Adrenal gland (tissue), 9 donors: ENCODE measurements at regions not wholly inside any gene's neighbourhood (a gene's known extent, or its start where the extent isn't known, plus 50 kb on each side); places are given as distances from the start of the nearest gene placed in this dataset.

ENCODE experiments used
- DNase-seq, 7 donors: peaks; one replicate each; pipeline ENCODE4 v3.0.0-alpha.2; 2019 to 2020
- H3K27ac ChIP-seq, 5 donors: fragments of 200-600 bp; sonication (generic) in 4 of 5; 1 replicate in 3 of 5; 2 replicates in 2 of 5; pipeline versions ENCODE4 v1.5.1 to v1.8.0; 2016 to 2020; ENCODE audit warnings: mild to moderate bottlenecking in 1 of 5
- H3K27me3 ChIP-seq: fragments of 200-600 bp; 2 replicates; pipeline ENCODE4 v1.8.0; 2021
- H3K36me3 ChIP-seq, 2 donors: fragments of 200-600 bp; replicated peaks in 1 of 2; 1 replicate in 1 of 2; 2 replicates in 1 of 2; pipeline versions ENCODE4 v1.5.1 to v1.8.0; 2018 to 2022
- H3K4me1 ChIP-seq, 2 donors: fragments of 200-600 bp; replicated peaks in 1 of 2; 1 replicate in 1 of 2; 2 replicates in 1 of 2; pipeline versions ENCODE4 v1.5.1 to v1.8.0; 2018 to 2021
- H3K4me3 ChIP-seq, 4 donors: fragments of 200-600 bp; sonication (generic) in 3 of 4; one replicate each; pipeline ENCODE4 v1.5.1; 2016 to 2018
- H3K9me3 ChIP-seq, 3 donors: fragments of 200-600 bp; sonication (generic) in 1 of 3; replicated peaks in 1 of 3; 1 replicate in 2 of 3; 2 replicates in 1 of 3; pipeline versions ENCODE4 v1.5.1 to v1.8.0; 2016 to 2021
- CTCF ChIP-seq, 6 experiments: fragments of 450-650 bp in 4 of 6; fragments of 200-600 bp in 2 of 6; sonication (generic) in 1 of 6; IDR thresholded peaks; 1 replicate in 5 of 6; 2 replicates in 1 of 6; pipeline versions ENCODE4 v1.5.1 to v1.8.0; 2016 to 2021; ENCODE audit warnings: antibody characterized with exemption in 6 of 6, mild to moderate bottlenecking in 2 of 6, moderate library complexity in 1 of 6
- POLR2A ChIP-seq, 2 donors: fragments of 450-650 bp; IDR thresholded peaks; one replicate each; pipeline ENCODE4 v1.6.1; 2017; ENCODE audit warnings: antibody characterized with exemption in 2 of 2, mild to moderate bottlenecking in 2 of 2, moderate library complexity in 1 of 2
- WGBS, 4 donors: extraction: QIAGEN DNeasy Blood & Tissue Kit in 2 of 4; methylation state at CpG; one replicate each; pipeline versions ENCODE4 v1.1.5 to v1.1.7; 2013 to 2017; 5-methylcytosine and 5-hydroxymethylcytosine counted together
- intact Hi-C, 2 donors: fragments of 100-400 bp; cut with DNase I; formaldehyde crosslinking; loops; one replicate each; pipeline versions ENCODE4 v1.14.1 to v1.15.0; 2022 to 2023
- donor health status: healthy with polysubstance abuse.
- donor health status: Bipolar disorder and iron deficiency.
- donor health status: DM: yes; HTN: yes; CAD: no.
- donor health status: DM: no; HTN: no; CAD: no.
- donor health status: DM: no; HTN: no; CAD: no.

DNA sequence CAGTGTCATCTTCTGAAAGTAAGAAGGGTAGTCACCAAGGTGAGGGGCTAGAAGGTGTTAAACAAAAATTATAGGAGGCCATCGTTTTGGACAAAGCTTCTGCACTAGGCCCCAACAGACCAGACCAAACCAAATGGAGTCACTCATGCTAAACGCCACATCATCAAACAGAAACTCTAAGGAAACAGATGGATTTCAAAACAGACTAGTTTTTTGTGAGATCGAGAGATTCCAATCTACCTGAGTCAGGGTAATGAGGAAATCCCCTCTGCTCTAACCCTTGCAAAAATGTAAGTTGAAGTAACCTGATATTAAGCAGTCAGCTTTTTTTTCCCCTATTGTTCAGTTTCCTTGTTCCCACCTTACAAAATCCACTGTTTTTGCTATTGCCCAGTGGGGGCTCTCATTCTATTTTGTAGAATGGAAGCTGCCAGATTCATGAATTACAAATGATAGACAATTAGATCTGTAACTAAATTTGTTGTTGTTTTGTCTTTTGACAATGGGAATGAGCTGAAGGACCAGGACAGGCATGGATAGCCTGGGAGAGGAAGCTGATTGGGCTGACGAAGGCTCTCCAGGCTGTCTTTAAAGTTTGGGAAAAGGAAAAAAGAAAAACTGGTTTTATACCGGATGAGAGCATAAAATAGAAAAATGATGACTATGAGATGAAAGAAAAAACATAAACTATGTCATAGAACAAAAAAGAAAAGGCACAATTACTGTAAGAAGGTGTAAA is 94.7 kb upstream of the ADAMTSL1 start:
- H3K4me3 ChIP-seq: no peak overlapping the region
- 81 to 86% (median 82%) methylated on average over 5 of the region's 5 CpGs for WGBS, 4 donors
- intact Hi-C loops: no loop called here
- no peaks in the 10 kb centered on the region for H3K4me1 ChIP-seq
- no peak for TF ChIP-seq CTCF (IDR thresholded peaks at IDR 0.05)
- TF ChIP-seq POLR2A (IDR thresholded peaks at IDR 0.05): no peak
- no peak overlapping the region for H3K27ac ChIP-seq
- DNase-seq: no peak
- no peaks in the 10 kb centered on the region for H3K9me3 ChIP-seq
- H3K27me3 ChIP-seq: no peaks in the 10 kb centered on the region
- no peaks in the 10 kb centered on the region for H3K36me3 ChIP-seq

GRCh38 chr9:18382243-18382642 is 91.7 kb upstream of the ADAMTSL1 start:
- WGBS, 4 donors: 31 to 44% (median 39%) methylated on average over 4 of the region's 4 CpGs
- Histone ChIP-seq H3K9me3 (no peaks in the 10 kb centered on the region), H3K4me1 (no peaks in the 10 kb centered on the region), H3K27me3 (no peaks in the 10 kb centered on the region), H3K36me3 (no peaks in the 10 kb centered on the region), H3K4me3 (no peak overlapping the region), H3K27ac (no peak overlapping the region)
- TF ChIP-seq POLR2A (IDR thresholded peaks at IDR 0.05) (no peak), CTCF (IDR thresholded peaks at IDR 0.05) (no peak)
- DNase-seq: no peak
- intact Hi-C loops: loop anchor here in 1 of 2 donors (10.0 kb wide), 1 partner anchor 47 kb away; no protein-coding TSS in a partner anchor

GRCh38 chr9:18384066-18384465 is 89.9 kb upstream of the ADAMTSL1 start:
- H3K36me3 ChIP-seq: no peaks in the 10 kb centered on the region
- intact Hi-C loops: loop anchor here in 1 of 2 donors (10.0 kb wide), 1 partner anchor 49 kb away; no protein-coding TSS in a partner anchor
- H3K27me3 ChIP-seq: no peaks in the 10 kb centered on the region
- no peaks in the 10 kb centered on the region for H3K4me1 ChIP-seq
- H3K4me3 ChIP-seq: no peak overlapping the region
- peak in 1 of 7 donors; percentile 17 for DNase-seq
- no peak for TF ChIP-seq CTCF (IDR thresholded peaks at IDR 0.05)
- TF ChIP-seq POLR2A (IDR thresholded peaks at IDR 0.05): no peak
- WGBS, 4 donors: 81 to 86% (median 84%) methylated on average over 4 of the region's 4 CpGs
- no peaks in the 10 kb centered on the region for H3K9me3 ChIP-seq
- no peak overlapping the region for H3K27ac ChIP-seq

DNA sequence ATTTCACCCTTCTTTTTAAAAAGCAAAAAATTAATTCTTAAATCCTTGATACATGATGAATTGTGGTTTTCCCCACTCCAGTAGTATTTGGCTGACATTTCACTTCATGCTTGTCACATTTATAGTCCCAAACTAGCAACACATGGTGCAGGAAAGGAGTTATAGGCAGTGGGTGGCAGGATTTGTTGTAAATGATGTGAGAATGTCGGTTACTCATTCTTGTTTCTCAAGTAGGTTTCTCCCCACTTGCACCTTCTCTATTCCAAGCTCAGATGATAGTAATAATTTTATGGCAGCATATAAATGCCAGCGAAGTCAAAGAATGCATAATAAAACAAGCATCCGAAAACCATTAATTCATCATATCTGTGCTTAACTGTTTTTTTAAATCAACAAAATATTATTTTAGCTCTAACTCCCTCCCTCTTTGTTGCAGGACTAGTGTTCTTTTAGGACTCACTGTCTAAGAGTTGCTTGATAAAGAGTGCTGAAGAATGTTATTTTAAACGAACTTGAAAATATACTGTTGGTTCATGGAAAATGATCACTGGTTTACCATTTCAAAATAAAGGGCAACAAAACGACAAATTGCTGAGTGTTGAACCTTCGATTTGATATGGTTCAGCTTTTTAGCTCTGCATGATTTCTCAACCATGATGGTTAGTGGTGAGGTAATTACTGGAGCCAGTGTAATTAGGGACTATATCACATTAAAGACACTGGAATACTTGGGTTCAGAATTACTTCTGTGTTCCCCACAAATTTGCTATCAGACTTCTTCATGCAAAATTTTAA is 88.1 kb upstream of the ADAMTSL1 start:
- intact Hi-C loops: loop anchor here in 1 of 2 donors (10.0 kb wide), 1 partner anchor 51 kb away; no protein-coding TSS in a partner anchor
- no peak for DNase-seq
- Histone ChIP-seq H3K27ac (no peak overlapping the region), H3K27me3 (no peaks in the 10 kb centered on the region), H3K36me3 (no peaks in the 10 kb centered on the region), H3K4me1 (no peaks in the 10 kb centered on the region), H3K4me3 (no peak overlapping the region), H3K9me3 (no peaks in the 10 kb centered on the region)
- 71 to 72% (median 71%) methylated on average over 6 of the region's 6 CpGs for WGBS, 4 donors
- TF ChIP-seq CTCF (IDR thresholded peaks at IDR 0.05): no peak
- no peak for TF ChIP-seq POLR2A (IDR thresholded peaks at IDR 0.05)
